IMR-90 (cell line): ENCODE measurements at regions not wholly inside any gene's neighbourhood (a gene's known extent, or its start where the extent isn't known, plus 50 kb on each side); places are given as distances from the start of the nearest gene placed in this dataset.

Experiments used
- ATAC-seq: fragments of 200-7000 bp; cut with Tn5 transposase; 2 replicates; pipeline ENCODE4 v1.9.1; 2020; ENCODE audit warnings: low read depth, mild to moderate bottlenecking, moderate library complexity
- BruUV-seq: library from RNA; stranded (reverse); fragments of 400-500 nt; replicated peaks from 2 replicates; lab custom pipeline; 2021; lab: Mats Ljungman, UMichigan
- CTCF ChIA-PET: fragments of 300-600 bp; formaldehyde crosslinking; extraction: SDS; loops from one replicate; lab custom pipeline; 2021; ENCODE audit warnings: antibody characterized with exemption; lab: Yijun Ruan, JAX
- POLR2A ChIA-PET: fragments of 300-600 bp; sonication (Branson Sonifier 250); formaldehyde crosslinking; loops from one replicate; lab custom pipeline; 2022; ENCODE audit warnings: antibody characterized with exemption; ENCODE audit not compliant: unreplicated experiment; lab: Charles Lee
- DNase-seq: peaks from one replicate; pipeline ENCODE4 v3.0.0; 2013
- H2AFZ ChIP-seq: replicated peaks from 2 replicates; pipeline ENCODE3; 2013; ENCODE audit warnings: low read length, mild to moderate bottlenecking; ENCODE audit not compliant: poor library complexity
- H2AK5ac ChIP-seq: 2 replicates; pipeline ENCODE4 v1.6.1; 2013; ENCODE audit warnings: low read depth, low read length, inconsistent platforms
- H2AK9ac ChIP-seq: replicated peaks from 2 replicates; pipeline ENCODE3; 2013; ENCODE audit warnings: mild to moderate bottlenecking, low read depth, low read length, moderate library complexity; ENCODE audit not compliant: poor library complexity
- H2BK120ac ChIP-seq: 2 replicates; pipeline ENCODE4 v1.6.1; 2013; ENCODE audit warnings: low read depth, low read length, inconsistent platforms
- H2BK15ac ChIP-seq: 3 replicates; pipeline ENCODE4 v1.6.1; 2013; ENCODE audit warnings: low read depth, low read length, inconsistent platforms
- H2BK20ac ChIP-seq: 2 replicates; pipeline ENCODE4 v1.6.1; 2013; ENCODE audit warnings: low read depth, mild to moderate bottlenecking, inconsistent platforms, low read length, moderate library complexity
- H2BK5ac ChIP-seq: 2 replicates; pipeline ENCODE4 v1.6.1; 2013; ENCODE audit warnings: mild to moderate bottlenecking, low read depth, low read length, inconsistent platforms; ENCODE audit not compliant: poor library complexity, severe bottlenecking
- H3K14ac ChIP-seq: replicated peaks from 2 replicates; pipeline ENCODE4 v1.6.1; 2013; ENCODE audit warnings: low read depth, low read length, inconsistent platforms
- H3K18ac ChIP-seq: 2 replicates; pipeline ENCODE4 v1.6.1; 2013; ENCODE audit warnings: low read depth, low read length, control low read depth
- H3K23ac ChIP-seq: 2 replicates; pipeline ENCODE4 v1.6.1; 2013; ENCODE audit warnings: low read depth, low read length, inconsistent platforms
- H3K27ac ChIP-seq: 2 replicates; pipeline ENCODE4 v1.5.1; 2013; ENCODE audit warnings: mild to moderate bottlenecking, control low read depth, low read length; ENCODE audit not compliant: insufficient read depth
- H3K27me3 ChIP-seq: 2 replicates; pipeline ENCODE4 v1.6.1; 2013; ENCODE audit warnings: low read length; ENCODE audit not compliant: control insufficient read depth, insufficient read depth
- H3K36me3 ChIP-seq: 2 replicates; pipeline ENCODE4 v1.6.1; 2013; ENCODE audit warnings: low read length, mixed read lengths; ENCODE audit not compliant: control insufficient read depth, insufficient read depth
- H3K4ac ChIP-seq: 2 replicates; pipeline ENCODE4 v1.6.1; 2013; ENCODE audit warnings: low read depth, low read length, inconsistent platforms
- H3K4me1 ChIP-seq: 2 replicates; pipeline ENCODE4 v1.6.1; 2013; ENCODE audit warnings: low read length, mixed read lengths; ENCODE audit not compliant: control insufficient read depth, insufficient read depth
- H3K4me2 ChIP-seq: 2 replicates; pipeline ENCODE4 v1.6.1; 2013; ENCODE audit warnings: low read depth, mild to moderate bottlenecking, control low read depth, low read length, moderate library complexity
- H3K4me3 ChIP-seq: 2 replicates; pipeline ENCODE4 v1.5.1; 2013; ENCODE audit warnings: low read depth, mild to moderate bottlenecking, control low read depth, low read length, moderate library complexity; ENCODE audit not compliant: insufficient read depth
- H3K56ac ChIP-seq: 2 replicates; pipeline ENCODE4 v1.6.1; 2013; ENCODE audit warnings: low read length, inconsistent platforms; ENCODE audit not compliant: insufficient read depth; ENCODE audit errors: extremely low read depth
- H3K79me1 ChIP-seq, 2 experiments: 2 replicates each; pipeline ENCODE4 v1.6.1; 2013; ENCODE audit warnings: low read length in 2 of 2, inconsistent platforms in 1 of 2, low read depth in 1 of 2
- H3K9ac ChIP-seq: 2 replicates; pipeline ENCODE4 v1.6.1; 2013; ENCODE audit warnings: low read depth, low read length, control low read depth
- H3K9me1 ChIP-seq: 2 replicates; pipeline ENCODE4 v1.6.1; 2013; ENCODE audit warnings: low read length, inconsistent platforms; ENCODE audit not compliant: insufficient read depth
- H3K9me3 ChIP-seq: 2 replicates; pipeline ENCODE4 v1.6.1; 2013; ENCODE audit warnings: low read length; ENCODE audit not compliant: control insufficient read depth, insufficient read depth
- H4K20me1 ChIP-seq: 2 replicates; pipeline ENCODE4 v1.6.1; 2013; ENCODE audit warnings: low read length, inconsistent platforms; ENCODE audit not compliant: insufficient read depth
- H4K5ac ChIP-seq: 2 replicates; pipeline ENCODE4 v1.6.1; 2013; ENCODE audit warnings: mild to moderate bottlenecking, low read depth, low read length, control low read depth
- H4K8ac ChIP-seq, 2 experiments: 2 replicates each; pipeline ENCODE4 v1.6.1; 2013; ENCODE audit warnings: low read depth in 2 of 2, low read length in 2 of 2, control low read depth in 1 of 2, inconsistent platforms in 1 of 2
- H4K91ac ChIP-seq: 2 replicates; pipeline ENCODE4 v1.6.1; 2013; ENCODE audit warnings: low read depth, low read length, inconsistent platforms; ENCODE audit not compliant: insufficient read depth
- BHLHE40 ChIP-seq: fragments of 150-350 bp; IDR thresholded peaks from 2 replicates; pipeline ENCODE4 v1.6.1; 2016; ENCODE audit warnings: mild to moderate bottlenecking, low read depth, low read length
- FOS ChIP-seq: fragments of 150-350 bp; IDR thresholded peaks from 2 replicates; pipeline ENCODE4 v1.6.1; 2016; ENCODE audit warnings: low read depth, low read length
- NFE2L2 ChIP-seq: fragments of 150-350 bp; IDR thresholded peaks from 2 replicates; pipeline ENCODE4 v1.6.1; 2016; ENCODE audit warnings: low read depth, mild to moderate bottlenecking, low read length
- POLR2A ChIP-seq: IDR thresholded peaks from 2 replicates; pipeline ENCODE4 v1.6.1; 2012; ENCODE audit warnings: mild to moderate bottlenecking, low read depth, low read length
- RAD21 ChIP-seq: IDR thresholded peaks from 2 replicates; pipeline ENCODE4 v1.6.1; 2012; ENCODE audit warnings: low read length, improper control_type of control experiment
- WGBS, 2 experiments: methylation state at CpG; one replicate each; pipeline versions ENCODE4 v1.1.5 to v1.1.7; 2013; ENCODE audit warnings: missing lambda C conversion rate in 2 of 2; ENCODE audit not compliant: insufficient read length in 1 of 2; ENCODE audit errors: extremely low coverage in 2 of 2; 5-methylcytosine and 5-hydroxymethylcytosine counted together
- dilution Hi-C: fragments of 300-500 bp; cut with HindIII; formaldehyde crosslinking; loops from one replicate; pipeline ENCODE4 v1.14.3; 2018; ENCODE audit warnings: low sequenced_read_pairs; ENCODE audit not compliant: unreplicated experiment
- in situ Hi-C: fragments of 300-500 bp; cut with MboI; formaldehyde crosslinking; loops from 3 replicates; pipeline ENCODE4 v1.14.3; 2019; ENCODE audit warnings: low sequenced_read_pairs, inconsistent platforms, mixed read lengths
- intact Hi-C: fragments of 100-400 bp; cut with micrococcal nuclease; formaldehyde crosslinking; loops from 2 replicates; pipeline ENCODE4 v1.10.0; 2022

GRCh38 chrX:22395372-22395771 lies 122.7 kb downstream of the CBLL2 start:
- Histone ChIP-seq H2AK5ac (no peak overlapping the region), H2BK20ac (no peak overlapping the region), H3K18ac (no peak overlapping the region), H2AK9ac (no peak overlapping the region), H3K9me3 (peaks cover 3% of the 10 kb centered on the region; the same call in 1 of the 2 replicates), H3K36me3 (no peaks in the 10 kb centered on the region), H4K8ac (no peak overlapping the region), H4K91ac (no peak overlapping the region), H2BK5ac (no peak overlapping the region), H3K9me1 (0 out of 2 replicates have a peak, but pooled peaks cover under 1% of the 10 kb centered on the region), H3K27ac (no peak overlapping the region), H4K20me1 (no peaks in the 10 kb centered on the region), H2BK15ac (no peak overlapping the region), H3K4me1 (peaks cover 5% of the 10 kb centered on the region), H3K79me1 (no peaks in the 10 kb centered on the region), H3K4ac (no peak overlapping the region), H3K14ac (no peak overlapping the region), H3K4me3 (no peak overlapping the region), H3K4me2 (no peak overlapping the region; the same call in 1 of the 2 replicates), H2AFZ (no peak overlapping the region), H4K5ac (no peak overlapping the region), H2BK120ac (no peak overlapping the region), H3K27me3 (no peaks in the 10 kb centered on the region), H3K9ac (no peak overlapping the region), H3K56ac (no peak overlapping the region), H3K23ac (no peak overlapping the region)
- no CpG with 5 or more reads among the region's 4 CpGs for WGBS, 2 experiments
- intact Hi-C loops (no loop called here), dilution Hi-C loops (no loop called here), in situ Hi-C loops (no loop called here)
- ATAC-seq = peak; percentile 48; the same call in 1 of the 2 replicates
- DNase-seq = peak; percentile 59
- POLR2A ChIA-PET = no interaction called here
- CTCF ChIA-PET = no interaction called here
- TF ChIP-seq POLR2A = no peak
- TF ChIP-seq FOS = no peak
- TF ChIP-seq BHLHE40 = no peak
- TF ChIP-seq NFE2L2 = no peak
- TF ChIP-seq RAD21 = no peak
- BruUV-seq = no TSS peak
